Activated CD4-positive, alpha-beta T cell treated with anti-CD3 and anti-CD28 coated beads, Interleukin-2, amount 10 ng/mL, durations not matched to agents 24 days and 14 days (primary cell): ENCODE measurements at regions not wholly inside any gene's neighbourhood (a gene's known extent, or its start where the extent isn't known, plus 50 kb on each side); places are given as distances from the start of the nearest gene placed in this dataset.

Experiments
- DNase-seq: peaks from one replicate; pipeline ENCODE4 v3.0.0; 2022
- H3K27ac Mint-ChIP-seq: one replicate; pipeline ENCODE4 v1.8.0; 2022; ENCODE audit warnings: mild to moderate bottlenecking, mixed read lengths
- H3K27me3 Mint-ChIP-seq: one replicate; pipeline ENCODE4 v1.8.0; 2022; ENCODE audit warnings: mixed read lengths
- H3K36me3 Mint-ChIP-seq: one replicate; pipeline ENCODE4 v1.8.0; 2022; ENCODE audit warnings: low read depth, mild to moderate bottlenecking, mixed read lengths
- H3K4me1 Mint-ChIP-seq: one replicate; pipeline ENCODE4 v1.8.0; 2021; ENCODE audit warnings: mixed read lengths
- H3K4me3 Mint-ChIP-seq: one replicate; pipeline ENCODE4 v1.8.0; 2022; ENCODE audit warnings: mild to moderate bottlenecking, moderate library complexity, mixed read lengths
- H3K9me3 Mint-ChIP-seq: one replicate; pipeline ENCODE4 v1.8.0; 2021; ENCODE audit warnings: mixed read lengths
- intact Hi-C: fragments of 100-400 bp; cut with micrococcal nuclease; formaldehyde crosslinking; loops from one replicate; pipeline ENCODE4 v1.15.1; 2023

DNA sequence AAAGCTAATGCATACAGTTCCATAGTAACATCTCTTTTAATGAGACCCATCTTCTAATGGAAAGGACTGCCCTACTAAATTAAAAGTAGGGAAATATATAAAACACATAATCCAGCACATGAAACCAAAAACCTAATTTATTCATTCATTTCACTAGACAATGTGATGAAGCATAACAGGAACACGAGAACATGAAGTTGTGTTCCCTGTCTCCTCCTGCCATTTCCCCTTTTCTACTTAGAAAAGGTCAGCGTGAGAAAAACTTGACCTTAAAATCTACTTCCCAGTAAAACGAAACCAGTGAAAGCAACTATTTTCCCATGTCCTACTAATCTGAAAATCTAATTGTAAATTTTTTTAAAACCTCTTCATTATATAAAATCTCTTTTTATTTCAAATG is 847.5 kb downstream of the TLE1 start:
- no peak overlapping the region for H3K27ac Mint-ChIP-seq
- no peaks in the 10 kb centered on the region for H3K36me3 Mint-ChIP-seq
- no peak for DNase-seq
- intact Hi-C loops = no loop called here
- no peaks in the 10 kb centered on the region for H3K4me1 Mint-ChIP-seq
- no peaks in the 10 kb centered on the region for H3K27me3 Mint-ChIP-seq
- H3K4me3 Mint-ChIP-seq = no peak overlapping the region
- H3K9me3 Mint-ChIP-seq = no peaks in the 10 kb centered on the region

DNA sequence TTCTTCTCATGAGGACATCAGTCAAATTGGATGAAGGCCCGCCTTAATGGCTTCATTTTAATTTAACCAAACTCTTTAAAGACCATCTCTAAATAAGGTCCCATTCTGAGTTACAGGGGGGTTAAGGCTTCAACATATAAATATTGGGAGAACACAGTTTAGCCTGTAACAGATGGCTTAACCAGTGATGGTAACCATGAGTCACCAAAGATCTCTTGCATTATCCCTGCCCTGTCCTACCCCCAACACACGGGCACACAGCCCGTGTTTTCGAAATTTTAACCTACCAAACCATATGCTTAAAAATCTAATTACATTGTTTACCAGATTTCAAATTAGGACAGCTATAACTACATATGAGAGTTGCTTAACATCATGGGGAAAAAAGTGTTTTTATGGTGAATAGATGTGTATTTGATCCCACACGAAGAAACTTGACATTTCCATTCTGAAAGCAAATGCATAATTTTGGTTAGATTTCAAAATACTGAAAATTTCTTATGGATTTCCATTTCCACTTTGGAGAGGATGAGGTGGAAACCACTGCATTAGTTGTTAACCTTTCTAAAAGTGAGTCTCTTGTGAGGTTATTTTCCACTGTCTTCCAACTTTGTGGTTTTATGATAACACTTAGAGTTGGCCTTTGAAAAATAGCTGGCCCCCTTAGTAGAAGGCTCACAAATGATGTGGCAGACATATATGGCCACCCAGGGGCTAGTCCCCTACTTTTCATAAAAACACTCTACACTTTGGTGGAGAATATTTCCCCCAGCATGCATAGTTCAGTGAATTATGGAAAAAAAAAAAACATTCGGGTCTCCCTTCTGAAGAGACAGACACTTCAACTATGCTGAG is 849.3 kb downstream of the TLE1 start:
- Mint-ChIP-seq H3K4me1 (no peaks in the 10 kb centered on the region), H3K4me3 (no peak overlapping the region), H3K27me3 (no peaks in the 10 kb centered on the region), H3K36me3 (no peaks in the 10 kb centered on the region), H3K9me3 (no peaks in the 10 kb centered on the region), H3K27ac (no peak overlapping the region)
- DNase-seq = no peak
- intact Hi-C loops = no loop called here

DNA sequence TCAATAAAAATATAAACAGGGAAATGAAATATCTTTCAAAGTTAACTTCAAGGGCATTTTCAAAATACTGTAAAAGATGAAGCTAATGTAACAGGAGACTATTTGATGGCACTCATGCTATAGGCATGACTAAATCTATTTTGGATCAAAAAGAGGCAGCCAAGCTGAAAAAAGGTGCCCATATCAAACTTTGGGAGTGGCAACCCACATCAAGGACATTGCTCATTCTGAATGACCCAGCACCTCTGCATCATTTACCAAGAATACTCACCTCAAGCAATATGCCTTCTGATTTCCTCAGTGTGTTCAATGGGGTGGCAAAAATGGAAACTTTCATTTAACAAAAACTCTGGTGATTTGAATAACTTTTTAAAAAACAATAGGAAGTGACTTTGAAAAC is 853.3 kb downstream of the TLE1 start:
- Mint-ChIP-seq H3K4me1 (no peaks in the 10 kb centered on the region), H3K36me3 (no peaks in the 10 kb centered on the region), H3K9me3 (peaks cover 4% of the 10 kb centered on the region), H3K27me3 (no peaks in the 10 kb centered on the region), H3K4me3 (no peak overlapping the region), H3K27ac (no peak overlapping the region)
- no peak for DNase-seq
- intact Hi-C loops = no loop called here

DNA sequence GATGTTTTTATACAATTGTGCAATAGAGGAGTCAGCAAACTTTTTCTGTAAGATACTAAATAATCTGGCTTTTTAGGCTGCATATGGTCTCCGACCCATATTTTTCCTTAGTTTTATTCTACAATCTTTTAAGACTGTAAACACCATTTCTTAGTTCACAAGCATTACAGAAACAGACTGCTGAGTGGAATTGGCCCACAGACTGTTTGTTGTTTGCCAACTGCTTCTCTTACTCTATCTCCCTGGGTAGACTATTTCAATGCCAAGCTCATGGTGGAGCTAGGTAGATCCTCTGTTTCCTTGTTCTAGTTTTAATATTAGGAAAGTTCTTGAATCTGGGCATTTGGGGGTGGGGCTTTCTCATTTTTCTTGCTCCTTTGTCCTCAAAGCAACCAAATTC is 857.6 kb downstream of the TLE1 start:
- no peak overlapping the region for H3K27ac Mint-ChIP-seq
- H3K27me3 Mint-ChIP-seq = no peaks in the 10 kb centered on the region
- no peaks in the 10 kb centered on the region for H3K4me1 Mint-ChIP-seq
- H3K4me3 Mint-ChIP-seq = no peak overlapping the region
- no peaks in the 10 kb centered on the region for H3K36me3 Mint-ChIP-seq
- H3K9me3 Mint-ChIP-seq = peaks cover 15% of the 10 kb centered on the region
- intact Hi-C loops = no loop called here
- no peak for DNase-seq

DNA sequence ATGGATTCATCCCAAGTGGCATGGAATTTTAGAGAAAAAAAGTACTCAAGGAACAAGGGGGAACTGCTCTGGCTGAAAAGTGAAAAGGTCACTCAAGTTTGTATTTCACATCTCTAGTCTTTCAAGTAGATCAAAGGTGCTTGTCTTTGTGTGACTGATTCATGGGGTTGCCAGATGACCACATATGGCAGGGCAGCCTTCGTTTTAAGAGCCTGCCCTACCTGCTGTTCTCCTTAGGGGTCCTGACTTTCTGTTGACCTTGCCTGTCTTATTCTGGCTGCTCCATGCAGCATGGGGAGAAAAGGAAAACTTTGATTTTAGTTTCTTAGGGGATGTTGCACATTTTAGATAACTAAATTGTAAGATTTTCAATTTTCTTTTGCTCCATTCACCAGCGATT is 877.7 kb downstream of the TLE1 start:
- H3K4me3 Mint-ChIP-seq = no peak overlapping the region
- no peak overlapping the region for H3K27ac Mint-ChIP-seq
- no peaks in the 10 kb centered on the region for H3K36me3 Mint-ChIP-seq
- intact Hi-C loops = no loop called here
- DNase-seq = no peak
- H3K4me1 Mint-ChIP-seq = no peaks in the 10 kb centered on the region
- H3K27me3 Mint-ChIP-seq = no peaks in the 10 kb centered on the region
- H3K9me3 Mint-ChIP-seq = peaks cover 2% of the 10 kb centered on the region

DNA sequence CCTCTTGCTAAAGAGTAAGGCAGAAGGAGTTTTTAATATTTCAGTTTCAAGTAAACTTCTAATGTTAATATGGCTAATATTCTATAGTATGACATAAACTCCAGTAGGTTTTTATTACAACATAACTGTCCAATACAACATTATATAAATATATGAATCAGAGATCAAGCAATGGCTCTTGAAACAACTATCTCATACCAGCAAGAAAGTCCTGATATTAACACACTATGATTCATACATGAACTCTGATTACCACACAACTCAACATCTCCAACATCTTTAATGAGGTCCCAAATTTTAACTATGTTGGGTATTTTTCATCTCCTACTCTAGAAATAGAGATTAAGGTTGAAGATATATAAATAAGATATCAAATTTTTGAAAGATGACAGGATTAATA is 878.3 kb downstream of the TLE1 start:
- intact Hi-C loops = no loop called here
- peaks cover 4% of the 10 kb centered on the region for H3K9me3 Mint-ChIP-seq
- H3K36me3 Mint-ChIP-seq = no peaks in the 10 kb centered on the region
- no peaks in the 10 kb centered on the region for H3K27me3 Mint-ChIP-seq
- no peak overlapping the region for H3K27ac Mint-ChIP-seq
- no peaks in the 10 kb centered on the region for H3K4me1 Mint-ChIP-seq
- no peak overlapping the region for H3K4me3 Mint-ChIP-seq
- no peak for DNase-seq

DNA sequence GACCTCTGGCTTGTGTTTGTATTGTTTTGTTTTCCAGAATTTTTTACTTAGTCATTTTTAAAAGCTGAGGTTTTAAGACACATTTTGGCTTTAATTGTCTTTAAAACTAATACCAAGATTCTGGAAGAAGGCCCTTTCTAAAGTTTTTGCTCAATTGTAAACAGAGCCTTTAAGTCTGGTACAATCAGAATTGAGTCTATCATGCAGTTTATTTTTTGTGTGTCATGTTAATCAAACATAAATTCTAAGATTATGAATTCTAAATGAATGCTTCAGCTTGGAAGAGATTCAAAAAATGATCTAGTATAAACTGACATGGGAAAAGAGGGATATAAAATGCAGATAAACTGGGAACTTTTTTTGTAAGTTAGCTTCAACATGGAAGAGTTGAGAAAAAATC is 882.7 kb downstream of the TLE1 start:
- intact Hi-C loops = no loop called here
- peaks cover 4% of the 10 kb centered on the region for H3K9me3 Mint-ChIP-seq
- no peaks in the 10 kb centered on the region for H3K36me3 Mint-ChIP-seq
- no peaks in the 10 kb centered on the region for H3K4me1 Mint-ChIP-seq
- H3K27me3 Mint-ChIP-seq = no peaks in the 10 kb centered on the region
- H3K27ac Mint-ChIP-seq = no peak overlapping the region
- no peak overlapping the region for H3K4me3 Mint-ChIP-seq
- no peak for DNase-seq

DNA sequence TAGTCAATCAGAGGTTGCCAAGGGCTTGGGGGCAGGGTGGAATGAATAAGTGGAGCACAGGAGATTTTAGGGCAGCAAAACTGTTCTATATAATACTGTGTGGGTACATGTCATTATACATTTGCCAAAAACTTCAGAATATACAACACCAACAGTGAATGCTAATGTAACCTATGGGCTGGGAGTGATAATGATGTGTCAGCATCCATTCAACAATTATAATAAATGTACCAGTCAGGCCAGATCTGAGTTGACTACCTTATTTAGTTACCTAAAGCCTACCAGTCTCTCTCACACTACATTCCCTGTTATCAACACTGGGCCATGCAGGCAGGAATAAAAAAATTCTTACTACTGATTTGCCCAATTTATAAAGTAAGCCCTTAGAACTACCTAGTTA is 884.5 kb downstream of the TLE1 start:
- no peaks in the 10 kb centered on the region for H3K36me3 Mint-ChIP-seq
- H3K27me3 Mint-ChIP-seq = no peaks in the 10 kb centered on the region
- intact Hi-C loops = no loop called here
- H3K27ac Mint-ChIP-seq = no peak overlapping the region
- H3K4me1 Mint-ChIP-seq = no peaks in the 10 kb centered on the region
- peaks cover 4% of the 10 kb centered on the region for H3K9me3 Mint-ChIP-seq
- DNase-seq = no peak
- no peak overlapping the region for H3K4me3 Mint-ChIP-seq

DNA sequence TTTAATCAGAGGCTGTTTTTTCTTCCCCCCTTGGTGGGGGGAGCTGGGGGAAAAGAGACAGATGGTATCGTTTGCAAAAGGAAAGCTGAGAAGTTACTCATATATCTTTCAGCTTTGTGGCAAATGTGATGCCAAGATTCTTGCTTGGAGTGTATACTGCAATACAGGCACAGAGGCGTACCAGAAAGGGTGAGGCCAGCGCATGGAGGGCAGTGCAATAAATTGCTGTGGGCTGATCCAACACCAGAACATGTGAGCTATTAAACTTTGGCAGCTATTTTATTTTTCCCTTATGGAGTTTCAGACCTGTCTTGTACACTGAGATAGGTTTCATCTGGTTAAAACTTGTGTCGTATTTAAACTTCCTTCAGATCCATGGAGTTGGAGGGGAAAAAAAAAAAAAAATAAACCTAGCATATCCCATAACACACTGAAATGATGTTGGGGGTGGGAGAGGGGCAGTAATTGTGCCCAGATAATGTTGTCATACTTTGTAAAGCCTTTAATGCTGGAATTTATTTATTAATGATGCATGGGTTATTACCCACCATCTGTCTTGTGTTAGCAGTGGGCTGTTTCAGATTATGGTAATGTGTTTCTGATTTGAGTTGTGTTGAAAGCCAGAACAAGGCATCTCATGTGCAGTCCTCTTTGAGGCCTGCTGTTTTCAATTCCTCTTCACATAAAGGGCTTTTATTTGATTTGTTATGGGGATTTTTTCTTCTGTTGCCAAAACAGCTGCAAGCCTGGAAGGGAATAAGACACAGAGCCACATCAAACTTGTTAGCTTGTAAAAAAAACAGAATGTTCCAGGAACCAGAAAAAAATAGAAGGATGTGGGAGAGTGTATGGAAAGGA is 891.3 kb downstream of the TLE1 start:
- Mint-ChIP-seq H3K27me3 (no peaks in the 10 kb centered on the region), H3K4me3 (no peak overlapping the region)

DNA sequence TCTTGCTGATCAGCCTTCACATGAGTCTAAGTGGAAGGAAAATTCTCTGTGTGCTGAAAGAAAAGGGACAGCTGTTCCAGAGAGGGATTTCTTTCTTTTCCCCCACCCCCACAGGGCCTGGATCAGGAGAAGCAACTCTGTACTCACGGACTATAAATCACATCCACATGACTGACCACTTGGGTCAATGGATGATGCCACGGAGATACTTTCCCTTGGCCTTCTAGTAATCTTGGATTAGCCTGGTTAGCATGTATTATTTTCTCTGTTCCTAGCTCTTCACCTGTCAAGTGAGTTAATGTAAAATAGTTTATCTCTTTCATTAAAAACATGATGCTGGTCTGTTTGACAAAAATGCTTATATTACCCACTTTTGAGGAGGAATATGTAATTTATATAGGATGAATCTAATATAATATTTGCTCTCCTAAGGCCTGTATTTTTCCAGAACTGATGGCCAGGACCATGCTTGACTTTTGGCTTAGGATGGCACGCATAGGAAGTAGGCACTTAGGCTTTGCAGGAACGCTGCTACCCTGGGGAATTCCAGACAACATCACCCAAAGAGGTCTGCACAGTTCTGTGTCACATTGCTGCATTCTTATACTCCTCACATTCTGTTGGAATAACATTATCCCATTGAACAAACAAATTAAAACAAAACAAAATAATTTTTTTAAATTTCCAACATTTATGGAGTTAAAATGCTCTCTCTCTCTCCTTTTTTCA is 892.1 kb downstream of the TLE1 start:
- no peak for DNase-seq
- no peak overlapping the region for H3K27ac Mint-ChIP-seq
- no peak overlapping the region for H3K4me3 Mint-ChIP-seq
- no peaks in the 10 kb centered on the region for H3K27me3 Mint-ChIP-seq
- H3K4me1 Mint-ChIP-seq = no peaks in the 10 kb centered on the region
- intact Hi-C loops = no loop called here
- H3K36me3 Mint-ChIP-seq = no peaks in the 10 kb centered on the region
- no peaks in the 10 kb centered on the region for H3K9me3 Mint-ChIP-seq

More for the DNA sequence above, 891.3 kb downstream of the TLE1 start:
- intact Hi-C loops = no loop called here
- Mint-ChIP-seq H3K9me3 (no peaks in the 10 kb centered on the region), H3K36me3 (no peaks in the 10 kb centered on the region), H3K4me1 (no peaks in the 10 kb centered on the region), H3K27ac (no peak overlapping the region)
- no peak for DNase-seq

DNA sequence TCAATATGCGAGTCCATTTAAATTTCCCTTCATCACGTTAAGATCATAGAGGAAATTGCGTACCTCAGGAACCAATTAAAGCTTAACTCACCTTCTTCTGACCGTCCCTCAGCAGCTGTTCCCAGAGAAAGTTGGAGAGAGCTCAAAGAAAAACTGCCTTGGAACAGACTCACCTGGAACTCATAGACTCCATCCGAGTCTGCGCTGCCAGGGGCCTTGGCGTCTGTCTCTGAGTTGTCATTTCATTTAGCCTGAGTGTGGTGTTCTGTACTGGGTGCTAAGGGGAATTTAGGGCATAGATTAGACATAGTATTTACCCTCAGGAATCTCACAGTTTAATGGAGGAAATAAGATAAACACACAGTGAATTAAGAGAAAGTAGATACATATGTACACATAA is 892.7 kb downstream of the TLE1 start:
- no peak overlapping the region for H3K27ac Mint-ChIP-seq
- no peak overlapping the region for H3K4me3 Mint-ChIP-seq
- intact Hi-C loops = no loop called here
- H3K4me1 Mint-ChIP-seq = no peaks in the 10 kb centered on the region
- H3K27me3 Mint-ChIP-seq = no peaks in the 10 kb centered on the region
- DNase-seq = no peak
- no peaks in the 10 kb centered on the region for H3K36me3 Mint-ChIP-seq
- H3K9me3 Mint-ChIP-seq = no peaks in the 10 kb centered on the region

DNA sequence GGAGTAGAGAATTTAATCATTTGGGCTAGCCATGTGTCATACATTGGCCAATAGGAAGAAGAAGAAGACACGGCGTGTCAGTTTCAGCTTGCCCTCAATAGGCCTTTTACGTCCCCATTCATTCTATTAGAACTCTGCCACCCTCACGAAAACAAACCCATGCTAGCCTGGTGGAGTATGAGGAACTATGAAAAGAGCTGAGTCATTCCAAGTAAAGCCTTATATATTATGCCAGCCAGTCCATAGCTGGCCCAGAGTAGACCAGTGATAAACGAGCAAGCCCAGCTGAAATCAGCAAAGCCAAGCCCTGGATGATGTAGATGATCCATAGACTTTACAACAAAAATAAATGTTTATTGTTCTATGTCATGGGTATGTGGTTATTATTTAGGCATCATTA is 895.1 kb downstream of the TLE1 start:
- Mint-ChIP-seq H3K4me1 (no peaks in the 10 kb centered on the region), H3K36me3 (no peaks in the 10 kb centered on the region), H3K27me3 (no peaks in the 10 kb centered on the region), H3K4me3 (no peak overlapping the region), H3K9me3 (no peaks in the 10 kb centered on the region), H3K27ac (no peak overlapping the region)
- intact Hi-C loops = no loop called here
- DNase-seq = no peak

DNA sequence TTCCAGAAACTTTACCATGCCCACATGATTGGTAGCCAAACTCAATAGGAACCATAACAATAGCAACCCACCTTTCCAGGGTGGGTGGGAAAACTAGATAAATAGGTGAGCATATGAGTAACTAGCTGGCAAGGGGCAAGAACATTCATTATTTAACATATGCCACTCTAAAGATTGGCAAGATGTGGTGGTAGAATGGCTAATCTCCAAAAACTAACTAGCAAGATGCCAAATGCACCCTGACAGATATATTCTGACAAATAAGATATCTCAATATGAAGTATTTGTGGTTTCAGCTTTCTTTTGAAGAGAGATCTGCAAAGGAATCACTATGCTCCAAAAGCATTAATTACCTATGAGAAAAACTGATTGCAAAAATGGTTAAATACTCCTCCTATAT is 895.6 kb downstream of the TLE1 start:
- H3K4me3 Mint-ChIP-seq = no peak overlapping the region
- intact Hi-C loops = no loop called here

DNA sequence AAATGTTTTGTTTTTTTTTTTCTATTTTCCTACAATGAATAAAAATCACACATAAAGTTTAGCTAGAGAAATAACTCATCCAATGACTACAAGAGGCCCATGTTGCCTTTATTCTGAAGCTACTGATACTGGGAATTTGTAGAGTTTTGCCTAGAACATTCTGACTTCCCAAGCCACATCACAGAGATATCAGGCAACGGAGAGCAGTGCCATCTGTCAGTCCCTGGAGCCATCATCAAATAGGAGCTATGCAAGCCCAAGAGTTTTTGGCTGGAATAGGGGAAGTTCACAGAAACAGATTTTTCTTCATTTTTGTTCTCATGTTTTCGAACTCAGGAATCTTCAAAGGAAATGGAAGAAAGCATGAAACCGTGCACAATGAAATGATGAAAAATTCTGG is 896.6 kb downstream of the TLE1 start:
- intact Hi-C loops = no loop called here
- no peak for DNase-seq
- Mint-ChIP-seq H3K4me3 (no peak overlapping the region), H3K4me1 (no peaks in the 10 kb centered on the region), H3K27ac (no peak overlapping the region), H3K9me3 (no peaks in the 10 kb centered on the region), H3K36me3 (no peaks in the 10 kb centered on the region), H3K27me3 (no peaks in the 10 kb centered on the region)

More for the DNA sequence above, 895.6 kb downstream of the TLE1 start:
- no peaks in the 10 kb centered on the region for H3K27me3 Mint-ChIP-seq
- no peak for DNase-seq
- no peaks in the 10 kb centered on the region for H3K36me3 Mint-ChIP-seq
- H3K27ac Mint-ChIP-seq = no peak overlapping the region
- H3K9me3 Mint-ChIP-seq = no peaks in the 10 kb centered on the region
- H3K4me1 Mint-ChIP-seq = no peaks in the 10 kb centered on the region
